ENCODE measurements at regions not wholly inside any gene's neighbourhood (a gene's known extent, or its start where the extent isn't known, plus 50 kb on each side); places are given as distances from the start of the nearest gene placed in this dataset.

DNA sequence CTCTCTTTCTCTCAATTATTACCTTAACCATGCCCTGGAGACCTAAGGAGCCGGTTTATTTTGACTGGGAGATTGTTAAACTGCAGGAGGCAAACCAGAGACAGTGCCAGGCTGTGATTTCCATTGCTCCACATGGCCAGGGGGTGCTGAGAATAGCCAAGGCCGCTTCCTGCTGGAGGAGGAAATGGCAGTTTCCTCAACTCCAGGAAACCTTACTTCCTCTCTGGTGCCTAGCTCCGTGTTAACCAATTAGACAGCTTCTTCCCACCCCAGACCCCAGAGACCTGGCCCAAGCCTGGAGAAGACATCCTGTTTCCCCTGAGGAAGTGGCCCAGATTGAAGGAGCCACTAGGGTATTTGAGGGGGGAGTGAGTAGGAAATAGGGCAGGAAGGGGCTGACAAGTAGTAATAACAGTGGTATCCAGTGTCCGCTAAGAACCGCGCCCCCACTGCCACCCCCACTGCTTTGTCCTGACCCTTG lies 161.2 kb downstream of the PLPP3 start:
- DNase-seq (ENCODE audit: low read depth in 2 of 2, low spot score in 1 of 2) = no peak

DNA sequence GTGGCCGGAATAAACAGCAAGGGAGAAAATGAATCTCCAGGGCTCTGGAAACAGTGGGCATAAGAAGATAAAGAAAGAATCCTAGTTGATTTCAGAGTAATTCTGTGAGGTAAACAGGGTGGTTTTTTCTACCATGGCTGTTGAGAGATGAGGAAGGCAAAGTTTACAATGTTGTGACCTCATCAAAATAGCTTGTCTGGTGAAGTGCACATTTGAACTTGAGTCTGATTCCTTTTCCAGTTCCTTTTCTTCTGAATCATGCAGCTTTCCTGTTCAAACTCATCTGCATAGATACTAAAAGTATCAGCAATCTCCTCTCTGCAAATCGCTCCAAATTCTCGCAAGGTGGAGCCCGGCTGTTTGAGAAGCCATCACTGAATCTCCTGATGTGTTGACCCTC lies 161.7 kb downstream of the PLPP3 start:
- no peak for DNase-seq (ENCODE audit: low read depth in 2 of 2, low spot score in 1 of 2)

DNA sequence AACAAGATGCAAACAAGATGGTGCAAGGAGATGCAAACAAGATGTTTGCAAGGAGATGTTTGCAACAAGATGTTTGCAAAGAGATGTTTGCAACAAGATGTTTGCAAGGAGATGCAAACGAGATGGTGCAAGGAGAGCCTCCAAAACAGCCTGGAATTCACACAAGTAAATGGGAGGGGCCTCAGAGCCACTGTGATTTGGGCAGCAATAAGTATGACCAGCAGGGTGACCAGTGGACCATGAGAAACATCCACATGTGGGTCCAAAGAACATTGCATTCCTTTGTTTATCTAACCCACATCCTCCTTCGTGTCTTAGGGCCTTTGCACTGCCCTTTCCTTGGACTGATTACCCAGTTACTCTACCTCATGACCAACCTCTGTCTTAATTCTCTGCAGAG lies 162.9 kb downstream of the PLPP3 start:
- DNase-seq (ENCODE audit: low read depth in 2 of 2, low spot score in 1 of 2) = no peak

GRCh38 chr1:56415720-56416119 lies 163.6 kb downstream of the PLPP3 start:
- DNase-seq (ENCODE audit: low read depth in 2 of 2, low spot score in 1 of 2) = no peak

DNA sequence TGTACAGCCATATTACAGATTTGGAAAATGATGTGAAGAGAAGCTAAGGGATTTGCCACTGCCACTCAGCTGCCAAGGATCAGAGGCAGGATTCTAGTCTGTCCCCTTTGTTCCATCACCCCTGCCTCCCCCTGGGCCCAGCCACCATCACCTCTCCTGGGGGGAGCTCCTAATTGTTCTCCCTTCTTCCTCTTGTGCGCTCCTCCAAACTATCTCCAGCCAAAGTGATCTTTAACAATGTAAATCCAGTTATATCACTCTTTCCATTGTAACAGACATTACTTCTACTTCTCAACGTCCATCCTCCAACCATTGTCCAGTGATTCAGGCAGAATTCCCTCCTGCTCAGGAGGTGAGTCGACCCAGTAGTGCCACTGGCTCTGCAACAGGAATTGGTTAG lies 164.1 kb downstream of the PLPP3 start:
- no peak for DNase-seq (ENCODE audit: low read depth in 2 of 2, low spot score in 1 of 2)

DNA sequence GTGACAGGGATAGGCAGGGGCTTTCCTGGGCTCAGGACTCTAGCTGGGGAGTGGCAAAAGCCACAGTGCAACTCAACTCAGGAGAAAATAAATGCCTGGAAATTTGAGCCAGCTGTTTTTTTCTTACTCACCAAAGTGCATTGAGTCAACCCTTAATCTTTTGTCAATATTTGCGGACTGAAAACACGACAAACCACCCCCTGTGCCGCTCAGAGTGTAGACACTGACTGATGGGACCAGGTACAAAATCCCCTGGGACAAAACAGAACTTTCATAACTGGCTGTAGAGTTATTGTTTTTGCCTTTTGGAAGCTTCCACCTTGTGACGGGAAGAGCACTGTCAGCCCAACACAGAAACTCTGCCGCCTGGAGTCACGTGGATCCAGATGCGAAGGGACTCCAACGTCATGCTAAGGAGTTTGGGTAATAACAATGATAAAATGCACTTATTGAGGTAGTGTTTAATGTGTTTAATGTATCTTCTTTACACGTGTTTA lies 164.6 kb downstream of the PLPP3 start:
- DNase-seq (ENCODE audit: low read depth in 2 of 2, low spot score in 1 of 2) = no peak

DNA sequence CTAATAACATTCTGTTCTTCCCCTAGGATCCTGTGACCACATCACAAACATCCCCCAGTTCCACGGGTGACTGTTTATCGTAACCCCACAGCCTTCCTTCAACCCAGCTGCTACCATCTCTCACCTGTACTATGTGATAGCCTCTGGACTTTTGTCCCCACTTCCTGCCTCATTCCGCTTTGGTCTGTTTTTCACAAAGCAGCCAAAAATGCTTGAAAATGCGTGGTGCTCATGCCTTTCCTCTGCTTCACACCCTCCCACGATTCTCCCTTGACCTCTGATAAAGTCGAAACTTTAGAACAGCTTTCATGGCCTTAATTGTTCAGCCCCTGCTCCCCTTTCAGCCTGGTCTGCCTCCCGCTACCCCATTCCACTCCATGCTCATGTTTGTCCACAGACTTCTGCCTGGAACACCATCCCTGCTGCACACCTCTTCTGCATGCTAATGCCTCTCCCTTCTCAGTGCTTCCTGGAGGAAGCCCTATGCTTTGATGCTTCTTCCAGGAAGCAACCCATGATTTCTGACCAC lies 165.6 kb downstream of the PLPP3 start:
- DNase-seq (ENCODE audit: low read depth in 2 of 2, low spot score in 1 of 2) = no peak

- DNase-seq (ENCODE audit: low read depth in 2 of 2, low spot score in 1 of 2) = no peak
These were observed 167.7 kb downstream of the PLPP3 start for GRCh38 chr1:56411484-56412180.

DNA sequence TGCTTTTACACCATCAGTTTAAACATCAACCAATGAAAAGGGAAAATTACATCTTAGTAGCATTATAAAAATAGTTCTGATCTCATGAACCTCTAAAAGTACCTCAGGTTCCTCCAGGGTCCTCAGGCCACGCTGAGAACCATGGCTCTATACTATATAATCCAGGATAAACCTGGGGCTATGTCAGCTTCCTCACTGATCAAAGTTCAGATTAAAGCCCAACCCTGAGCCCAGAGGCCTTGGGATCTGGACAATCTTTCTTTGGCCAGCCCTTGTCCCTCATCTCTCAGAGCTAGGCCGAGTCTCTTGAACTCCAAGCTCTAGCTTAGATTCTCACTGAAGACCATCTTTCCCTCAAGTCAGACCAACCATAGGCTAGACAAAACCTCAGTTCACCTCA lies 168.3 kb downstream of the PLPP3 start:
- no peak for DNase-seq (ENCODE audit: low read depth in 2 of 2, low spot score in 1 of 2)

- no peak for DNase-seq (ENCODE audit: low read depth in 2 of 2, low spot score in 1 of 2)
These were observed 169.0 kb downstream of the PLPP3 start for GRCh38 chr1:56410405-56410804.

- no peak for DNase-seq (ENCODE audit: low read depth in 2 of 2, low spot score in 1 of 2)
These were observed 170.2 kb downstream of the PLPP3 start for GRCh38 chr1:56409112-56409691.

DNA sequence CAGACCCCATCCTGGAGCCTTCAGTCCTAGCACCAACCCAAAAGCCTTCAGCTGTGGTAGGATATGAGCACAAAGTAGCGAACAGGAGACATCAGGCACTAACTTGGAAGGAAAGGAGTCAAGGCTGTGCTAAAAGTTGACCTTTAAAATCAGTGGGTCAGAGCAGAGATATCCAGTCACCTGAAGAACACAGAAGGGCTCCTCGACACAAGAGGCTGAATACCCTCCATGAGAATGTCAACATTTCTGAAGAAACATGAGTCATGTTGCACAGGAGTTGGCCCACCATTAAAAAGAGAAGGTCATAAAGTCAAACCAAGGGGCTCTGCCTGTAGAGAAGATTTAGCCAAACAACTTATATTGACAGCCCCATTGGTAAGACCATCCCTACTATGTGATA lies 172.5 kb downstream of the PLPP3 start:
- DNase-seq (ENCODE audit: low read depth in 2 of 2, low spot score in 1 of 2) = no peak

- DNase-seq (ENCODE audit: low read depth in 2 of 2, low spot score in 1 of 2) = no peak
These were observed 174.8 kb downstream of the PLPP3 start for GRCh38 chr1:56404561-56405030.

- DNase-seq (ENCODE audit: low read depth in 2 of 2, low spot score in 1 of 2) = no peak
These were observed 175.3 kb downstream of the PLPP3 start for GRCh38 chr1:56404066-56404465.

DNA sequence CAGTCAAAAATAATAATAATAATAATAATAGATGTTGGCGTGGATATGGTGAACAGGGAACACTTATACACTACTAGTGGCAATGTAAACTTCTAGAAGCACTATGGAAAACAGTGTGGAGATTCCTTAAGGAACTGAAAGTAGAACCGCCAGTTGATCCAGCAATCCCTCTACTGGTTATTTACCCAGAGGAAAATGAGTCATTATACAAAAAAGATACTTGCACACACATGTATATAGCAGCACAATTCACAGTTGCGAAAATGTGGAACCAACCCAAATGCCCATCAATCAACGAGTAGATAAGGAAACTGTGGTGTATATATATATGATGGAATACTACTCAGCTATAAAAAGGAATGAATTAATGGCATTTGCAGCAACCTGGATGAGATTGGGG lies 176.0 kb downstream of the PLPP3 start:
- DNase-seq (ENCODE audit: low read depth in 2 of 2, low spot score in 1 of 2) = no peak

DNA sequence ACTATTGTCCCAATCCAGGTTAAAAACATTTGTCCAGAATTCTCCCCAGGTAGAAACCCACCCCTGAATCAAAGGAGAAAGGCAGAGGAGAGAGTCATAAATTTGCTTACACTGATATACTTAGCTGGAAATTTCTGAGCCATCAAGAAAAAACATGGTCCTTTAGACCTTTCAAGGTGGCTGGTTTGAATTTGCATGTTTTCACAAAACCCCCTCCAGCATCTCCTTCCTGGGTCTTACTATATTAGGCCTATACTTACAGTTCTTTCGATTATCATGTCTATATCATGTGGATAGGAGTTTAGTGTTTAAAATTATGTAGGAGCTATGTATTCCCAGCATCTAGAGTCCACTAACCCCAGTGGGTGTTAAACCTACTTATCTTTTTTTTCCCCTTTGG lies 178.2 kb downstream of the PLPP3 start:
- DNase-seq (ENCODE audit: low read depth in 2 of 2, low spot score in 1 of 2) = no peak

DNA sequence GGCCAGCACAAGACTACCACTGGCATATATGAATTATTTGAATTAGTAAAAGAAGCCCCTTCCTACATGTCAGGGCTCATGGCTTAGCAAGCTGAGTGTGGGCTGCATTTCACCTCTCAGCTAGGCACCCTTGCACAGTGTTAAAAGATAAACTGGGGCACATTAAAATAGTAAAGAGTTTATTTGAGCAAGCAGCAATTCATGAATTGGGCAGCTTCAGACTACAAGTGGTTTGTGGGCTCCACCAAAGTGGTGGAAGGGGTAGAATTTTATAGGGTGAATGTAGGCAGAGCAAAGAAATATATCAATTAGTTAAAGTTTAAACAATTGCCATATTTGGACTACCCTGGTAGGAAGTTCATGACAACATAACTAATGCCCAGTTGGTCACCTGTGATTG lies 178.8 kb downstream of the PLPP3 start:
- no peak for DNase-seq (ENCODE audit: low read depth in 2 of 2, low spot score in 1 of 2)

- DNase-seq (ENCODE audit: low read depth in 2 of 2, low spot score in 1 of 2) = no peak
These were observed 179.6 kb downstream of the PLPP3 start for GRCh38 chr1:56399795-56400194.

GRCh38 chr1:56399326-56399725 lies 180.0 kb downstream of the PLPP3 start:
- DNase-seq (ENCODE audit: low read depth in 2 of 2, low spot score in 1 of 2) = no peak

GRCh38 chr1:56397811-56398231 lies 181.5 kb downstream of the PLPP3 start:
- DNase-seq (ENCODE audit: low read depth in 2 of 2, low spot score in 1 of 2) = no peak

DNA sequence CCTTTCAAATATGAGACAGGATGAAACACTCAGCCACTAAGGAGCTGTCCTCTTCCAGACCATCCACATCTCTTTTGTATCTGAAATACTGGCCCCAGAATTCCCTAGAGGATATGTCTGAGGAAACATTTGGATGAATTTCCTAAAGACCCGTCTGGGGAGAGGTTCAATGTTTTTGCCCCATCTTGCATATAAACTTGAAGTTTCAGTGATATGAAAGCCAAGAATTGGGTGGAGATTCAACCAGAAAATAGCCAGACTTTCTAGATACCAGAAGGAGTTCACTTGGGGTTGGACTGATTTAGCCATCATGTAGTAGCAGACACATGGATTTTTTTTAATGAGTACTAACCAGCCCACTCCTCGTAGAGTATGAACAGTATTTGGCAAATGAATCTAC lies 182.0 kb downstream of the PLPP3 start:
- DNase-seq (ENCODE audit: low read depth in 2 of 2, low spot score in 1 of 2) = no peak

GRCh38 chr1:56396581-56396980 lies 182.8 kb downstream of the PLPP3 start:
- no peak for DNase-seq (ENCODE audit: low read depth in 2 of 2, low spot score in 1 of 2)

All from stimulated activated CD8-positive, alpha-beta memory T cell treated with anti-CD3 and anti-CD28 coated beads, Interleukin-4, amount 100 ng/mL, for 4 hours (primary cell).